H1 (cell line): ENCODE measurements at regions not wholly inside any gene's neighbourhood (a gene's known extent, or its start where the extent isn't known, plus 50 kb on each side); places are given as distances from the start of the nearest gene placed in this dataset.
A peak's percentile ranks its signal among the peaks of the same experiment; 100 is the strongest.

Experiments
- CTCF ChIA-PET: fragments of 300-600 bp; sonication (Branson Sonifier 250); formaldehyde crosslinking; loops from one replicate; lab custom pipeline; 2021; ENCODE audit not compliant: partially characterized antibody; lab: Charles Lee
- POLR2A ChIA-PET: fragments of 300-600 bp; sonication (Branson Sonifier 250); formaldehyde crosslinking; loops from one replicate; lab custom pipeline; 2021; ENCODE audit warnings: inconsistent platforms; ENCODE audit not compliant: partially characterized antibody; lab: Charles Lee
- DNase-seq, 2 experiments: peaks; one replicate each; pipeline versions ENCODE4 v3.0.0 to v3.0.0-alpha.2; 2010 to 2022; ENCODE audit warnings: low spot score in 2 of 2, low read depth in 1 of 2, mixed read lengths in 1 of 2
- FAIRE-seq: peaks from 2 replicates; lab custom pipeline; 2011; peaks lifted over from hg19 to GRCh38; lab: Jason Lieb, UNC
- H2AFZ ChIP-seq: 2 replicates; pipeline ENCODE4 v1.8.1; 2012; ENCODE audit warnings: low read length, inconsistent platforms
- H2AK5ac ChIP-seq: 2 replicates; pipeline ENCODE4 v1.6.1; 2013; ENCODE audit warnings: low read depth, low read length
- H2BK120ac ChIP-seq: replicated peaks from 2 replicates; pipeline ENCODE3; 2013; ENCODE audit warnings: low read depth, low read length, inconsistent platforms
- H2BK12ac ChIP-seq: 2 replicates; pipeline ENCODE4 v1.6.1; 2013; ENCODE audit warnings: low read depth, low read length
- H2BK15ac ChIP-seq: 2 replicates; pipeline ENCODE4 v1.6.1; 2013; ENCODE audit warnings: low read length
- H2BK20ac ChIP-seq: 2 replicates; pipeline ENCODE4 v1.6.1; 2013; ENCODE audit warnings: low read length
- H2BK5ac ChIP-seq: 2 replicates; pipeline ENCODE4 v1.6.1; 2013; ENCODE audit warnings: low read depth, low read length
- H3K14ac ChIP-seq: 2 replicates; pipeline ENCODE4 v1.6.1; 2013; ENCODE audit warnings: inconsistent platforms; ENCODE audit not compliant: insufficient read length
- H3K18ac ChIP-seq: 2 replicates; pipeline ENCODE4 v1.6.1; 2013; ENCODE audit warnings: low read length; ENCODE audit errors: extremely low read depth
- H3K23ac ChIP-seq: 2 replicates; pipeline ENCODE4 v1.6.1; 2013; ENCODE audit warnings: inconsistent platforms; ENCODE audit not compliant: insufficient read length
- H3K23me2 ChIP-seq: 2 replicates; pipeline ENCODE4 v1.6.1; 2013; ENCODE audit warnings: low read depth, low read length
- H3K27ac ChIP-seq: 2 replicates; pipeline ENCODE4 v1.6.1; 2011; ENCODE audit warnings: low read depth, low read length, inconsistent platforms
- H3K27me3 ChIP-seq, 4 experiments: replicated peaks in 1 of 4; 1 replicate in 1 of 4; 2 replicates in 3 of 4; pipeline versions ENCODE4 v1.6.1 to v1.8.1; 2011 to 2013; ENCODE audit warnings: low read length in 3 of 4, mild to moderate bottlenecking in 3 of 4, inconsistent platforms in 2 of 4, mixed read lengths in 2 of 4, moderate library complexity in 1 of 4; ENCODE audit not compliant: control insufficient read depth in 3 of 4, insufficient read depth in 3 of 4; ENCODE audit errors: extremely low read depth in 1 of 4
- H3K36me3 ChIP-seq, 4 experiments: 2 replicates each; pipeline versions ENCODE4 v1.6.1 to v1.8.1; 2011 to 2013; ENCODE audit warnings: mild to moderate bottlenecking in 4 of 4, low read length in 3 of 4, moderate library complexity in 2 of 4, control low read depth in 1 of 4, inconsistent platforms in 1 of 4; ENCODE audit not compliant: insufficient read depth in 4 of 4, control insufficient read depth in 2 of 4
- H3K4ac ChIP-seq: replicated peaks from 2 replicates; pipeline ENCODE3; 2013; ENCODE audit warnings: low read length, low read depth, mixed read lengths, inconsistent platforms; ENCODE audit not compliant: insufficient read length
- H3K4me1 ChIP-seq, 4 experiments: replicated peaks in 1 of 4; 1 replicate in 1 of 4; 2 replicates in 3 of 4; pipeline versions ENCODE4 v1.6.1 to v1.8.1; 2011 to 2013; ENCODE audit warnings: low read length in 3 of 4, inconsistent platforms in 2 of 4, mixed read lengths in 1 of 4; ENCODE audit not compliant: insufficient read depth in 4 of 4, control insufficient read depth in 3 of 4
- H3K4me2 ChIP-seq, 2 experiments: 2 replicates each; pipeline versions ENCODE4 v1.6.1 to v1.8.1; 2011 to 2013; ENCODE audit warnings: low read depth in 2 of 2, low read length in 2 of 2, control low read depth in 1 of 2, inconsistent platforms in 1 of 2, mild to moderate bottlenecking in 1 of 2; ENCODE audit not compliant: insufficient read depth in 1 of 2
- H3K4me3 ChIP-seq, 4 experiments: fragments of 200-600, 300-600 bp in 1 of 4; sonication (generic), shearing (Covaris generic), sonication (Bioruptor Twin) in 1 of 4; 2 replicates each; pipeline versions ENCODE4 v1.5.1 to v1.8.1; 2011 to 2016; ENCODE audit warnings: low read length in 4 of 4, low read depth in 3 of 4, control low read depth in 2 of 4, inconsistent platforms in 2 of 4, mild to moderate bottlenecking in 2 of 4, mixed read lengths in 1 of 4, moderate library complexity in 1 of 4; ENCODE audit not compliant: insufficient read depth in 2 of 4; ENCODE audit errors: extremely low read depth in 1 of 4
- H3K56ac ChIP-seq: replicated peaks from 2 replicates; pipeline ENCODE3; 2013; ENCODE audit warnings: low read depth, mild to moderate bottlenecking, mixed read lengths, low read length, inconsistent platforms; ENCODE audit not compliant: insufficient read length
- H3K79me1 ChIP-seq: 2 replicates; pipeline ENCODE4 v1.6.1; 2013; ENCODE audit warnings: low read depth, low read length, control low read depth
- H3K79me2 ChIP-seq, 2 experiments: 2 replicates each; pipeline versions ENCODE4 v1.6.1 to v1.8.1; 2012 to 2013; ENCODE audit warnings: low read length in 2 of 2, mild to moderate bottlenecking in 2 of 2, inconsistent platforms in 1 of 2; ENCODE audit not compliant: insufficient read depth in 2 of 2, control insufficient read depth in 1 of 2
- H3K9ac ChIP-seq, 4 experiments: replicated peaks in 1 of 4; 1 replicate in 1 of 4; 2 replicates in 3 of 4; pipeline versions ENCODE4 v1.6.1 to v1.8.1; 2011 to 2013; ENCODE audit warnings: low read depth in 3 of 4, low read length in 3 of 4, control low read depth in 2 of 4, mild to moderate bottlenecking in 2 of 4, moderate library complexity in 2 of 4, inconsistent platforms in 1 of 4; ENCODE audit errors: extremely low read depth in 1 of 4
- H3K9me3 ChIP-seq, 2 experiments: 2 replicates each; pipeline versions ENCODE4 v1.6.1 to v1.8.1; 2012 to 2013; ENCODE audit warnings: mild to moderate bottlenecking in 2 of 2, moderate library complexity in 2 of 2, control low read depth in 1 of 2, inconsistent platforms in 1 of 2, low read depth in 1 of 2, low read length in 1 of 2, mixed read lengths in 1 of 2; ENCODE audit not compliant: insufficient read depth in 2 of 2
- H4K20me1 ChIP-seq, 2 experiments: replicated peaks in 1 of 2; 2 replicates each; pipeline versions ENCODE3 to v1.8.1; 2011 to 2013; ENCODE audit warnings: inconsistent platforms in 2 of 2, low read length in 2 of 2, mild to moderate bottlenecking in 1 of 2; ENCODE audit not compliant: insufficient read depth in 2 of 2, control insufficient read depth in 1 of 2
- H4K5ac ChIP-seq: 2 replicates; pipeline ENCODE4 v1.6.1; 2013; ENCODE audit warnings: low read length, low read depth, mixed read lengths, inconsistent platforms; ENCODE audit not compliant: insufficient read length
- H4K8ac ChIP-seq: 2 replicates; pipeline ENCODE4 v1.8.0; 2013; ENCODE audit warnings: mild to moderate bottlenecking, moderate library complexity, low read length, inconsistent platforms; ENCODE audit not compliant: insufficient read depth; ENCODE audit errors: extremely low read depth
- H4K91ac ChIP-seq: replicated peaks from 2 replicates; pipeline ENCODE3; 2013; ENCODE audit warnings: low read length, mixed read lengths, inconsistent platforms; ENCODE audit not compliant: insufficient read length
- KDM1A ChIP-seq: fragments of 200-600, 300-600 bp; sonication (generic); IDR thresholded peaks from 2 replicates; pipeline ENCODE4 v1.7.1; 2016; ENCODE audit warnings: mild to moderate bottlenecking, low read length, borderline replicate concordance
- NRF1 ChIP-seq: IDR thresholded peaks from 2 replicates; pipeline ENCODE4 v1.6.1; 2011; ENCODE audit warnings: mild to moderate bottlenecking, low read depth, low read length, improper control_type of control experiment
- RAD21 ChIP-seq, 2 experiments: IDR thresholded peaks in 1 of 2; conservative IDR thresholded peaks in 1 of 2; 2 replicates each; pipeline ENCODE4 v1.6.1; 2011; ENCODE audit warnings: low read depth in 2 of 2, low read length in 2 of 2, improper control_type of control experiment in 1 of 2, inconsistent platforms in 1 of 2, mild to moderate bottlenecking in 1 of 2, moderate library complexity in 1 of 2
- TAF1 ChIP-seq: IDR thresholded peaks from 2 replicates; pipeline ENCODE4 v1.6.1; 2011; ENCODE audit warnings: mild to moderate bottlenecking, low read depth, low read length
- TCF12 ChIP-seq: IDR thresholded peaks from 2 replicates; pipeline ENCODE4 v1.6.1; 2011; ENCODE audit warnings: low read depth, mild to moderate bottlenecking, low read length
- WGBS, 2 experiments: shearing (Covaris generic) in 1 of 2; methylation state at CpG; one replicate each; pipeline versions ENCODE4 v1.1.6 to v1.1.7; 2013 to 2015; ENCODE audit warnings: low lambda C conversion rate in 2 of 2, mixed read lengths in 2 of 2, inconsistent platforms in 1 of 2, low coverage in 1 of 2, missing lambda C conversion rate in 1 of 2; ENCODE audit not compliant: insufficient replicate concordance in 2 of 2, insufficient coverage in 1 of 2, insufficient read length in 1 of 2; ENCODE audit errors: extremely low coverage in 1 of 2, missing lambda C conversion rate in 1 of 2; 5-methylcytosine and 5-hydroxymethylcytosine counted together

GRCh38 chr14:34087571-34087970 lies 136.7 kb upstream of the EGLN3 start:
- H4K8ac ChIP-seq: no peak overlapping the region
- no peaks in the 10 kb centered on the region for H3K79me2 ChIP-seq
- no peaks in the 10 kb centered on the region for H3K79me1 ChIP-seq
- no peak overlapping the region for H3K4me3 ChIP-seq
- no peaks in the 10 kb centered on the region for H3K23me2 ChIP-seq
- no peak overlapping the region for H4K5ac ChIP-seq
- H3K4me2 ChIP-seq: no peak overlapping the region
- H2BK12ac ChIP-seq: no peak overlapping the region
- no peak overlapping the region for H4K91ac ChIP-seq
- H3K56ac ChIP-seq: no peak overlapping the region
- no peak overlapping the region for H2BK120ac ChIP-seq
- no peaks in the 10 kb centered on the region; a peak in 1 of 7 replicates for H3K4me1 ChIP-seq
- H2AFZ ChIP-seq: no peak overlapping the region
- CTCF ChIA-PET: interaction anchor here (1.4 to 3.5 kb wide), 2 partner anchors 9 to 11 kb away, joined by 3 to 12 read pairs; no protein-coding TSS in a partner anchor
- no peak overlapping the region for H3K23ac ChIP-seq
- no peak overlapping the region for H3K9ac ChIP-seq
- no peaks in the 10 kb centered on the region for H3K36me3 ChIP-seq
- H3K9me3 ChIP-seq: no peaks in the 10 kb centered on the region
- no peak overlapping the region for H2BK15ac ChIP-seq
- FAIRE-seq (no peak), DNase-seq (no peak)
- H3K18ac ChIP-seq: no peak overlapping the region
- no peak overlapping the region for H2BK20ac ChIP-seq
- H3K4ac ChIP-seq: no peak overlapping the region
- no peak overlapping the region for H2BK5ac ChIP-seq
- no peak overlapping the region for H3K27ac ChIP-seq
- POLR2A ChIA-PET: no interaction called here
- WGBS, 2 experiments: 88% methylated on average over 3 of the region's 3 CpGs; no CpG with 5 or more reads in 1 of the 2 experiments
- TF ChIP-seq TCF12 (0 out of 2 replicates have a peak, but pooled peaks have one; percentile 46), RAD21 (IDR thresholded peaks at IDR 0.05 in 1 of 2, conservative IDR thresholded peaks at IDR 0.05 in 1 of 2; ENCODE audit: low read depth in 2 of 2, low read length in 2 of 2) (no peak), KDM1A (no peak), NRF1 (no peak), TAF1 (no peak)
- no peak overlapping the region for H3K14ac ChIP-seq
- H2AK5ac ChIP-seq: no peak overlapping the region
- H4K20me1 ChIP-seq: no peaks in the 10 kb centered on the region
- H3K27me3 ChIP-seq: no peaks in the 10 kb centered on the region
